Spleen (tissue), 7 donors: ENCODE measurements at regions not wholly inside any gene's neighbourhood (a gene's known extent, or its start where the extent isn't known, plus 50 kb on each side); places are given as distances from the start of the nearest gene placed in this dataset.

Experiments
- CTCF ChIP-seq, 11 experiments: fragments of 200-600 bp in 7 of 11; fragments of 450-650 bp in 4 of 11; sonication (generic) in 4 of 11; IDR thresholded peaks in 8 of 11; conservative IDR thresholded peaks in 3 of 11; 1 replicate in 7 of 11; 2 replicates in 4 of 11; pipeline versions ENCODE4 v1.4.0 to v1.8.0; 2016 to 2021; ENCODE audit warnings: antibody characterized with exemption in 11 of 11, inconsistent platforms in 4 of 11, mild to moderate bottlenecking in 1 of 11
- POLR2A ChIP-seq, 3 donors: fragments of 450-650 bp; IDR thresholded peaks; one replicate each; pipeline ENCODE4 v1.5.1; 2017; ENCODE audit warnings: antibody characterized with exemption in 3 of 3, mild to moderate bottlenecking in 1 of 3
- POLR2AphosphoS5 ChIP-seq, 3 donors: sonication (generic); formaldehyde crosslinking; IDR thresholded peaks; one replicate each; pipeline ENCODE4 v1.5.1; 2017; ENCODE audit warnings: antibody characterized with exemption in 3 of 3
- donor health status: DM: no; HTN: no; CAD: no; lungs with moderate emphysema.
- donor health status: DM: no; HTN: no; CAD: no.
- donor health status: DM: no; HTN: no; CAD: no.

- TF ChIP-seq CTCF (IDR thresholded peaks at IDR 0.05 in 8 of 11, conservative IDR thresholded peaks at IDR 0.05 in 3 of 11), result no peak
- no peak for TF ChIP-seq POLR2A (IDR thresholded peaks at IDR 0.05)
- TF ChIP-seq POLR2AphosphoS5 (IDR thresholded peaks at IDR 0.05), result no peak
Measured at GRCh38 chr5:145246961-145247744, 588.0 kb downstream of the PRELID2 start.
